ENCODE measurements at regions not wholly inside any gene's neighbourhood (a gene's known extent, or its start where the extent isn't known, plus 50 kb on each side); places are given as distances from the start of the nearest gene placed in this dataset.

DNA sequence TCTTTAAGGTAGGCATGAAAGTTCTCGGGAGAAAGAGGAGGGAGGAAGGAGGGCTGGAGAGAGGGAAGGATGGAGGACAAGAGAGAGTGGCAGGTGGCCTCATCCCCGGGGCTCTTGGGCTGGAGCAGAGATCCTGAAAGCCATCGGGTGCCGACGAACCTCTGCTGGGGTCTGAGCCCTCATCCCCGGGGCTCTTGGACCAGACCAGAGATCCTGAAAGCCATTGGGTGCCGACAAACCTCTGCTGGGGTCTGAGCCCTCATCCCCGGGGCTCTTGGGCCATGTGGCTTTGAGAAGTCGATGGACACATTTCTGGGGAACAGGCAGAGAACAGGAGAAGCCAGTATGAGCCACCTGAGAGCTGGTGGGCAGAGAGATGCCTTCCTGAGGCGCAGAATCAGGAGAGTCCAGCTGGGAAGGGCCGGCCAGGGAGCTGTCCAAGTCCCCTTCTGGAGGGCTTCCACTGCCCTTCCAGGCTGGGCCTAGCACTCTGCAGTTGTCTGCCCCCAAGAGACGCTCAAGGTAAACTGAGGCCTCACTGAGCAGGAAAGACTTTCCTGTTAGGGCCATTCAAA lies 1398.1 kb downstream of the BRD1 start:
- H3K4me3 ChIP-seq (ENCODE audit: control extremely low read depth in 1 of 5, extremely low read depth in 1 of 5, insufficient read depth in 1 of 5, low read depth in 2 of 5, low read length in 4 of 5): no peak overlapping the region
- H3K27me3 Mint-ChIP-seq: peaks cover 23% of the 10 kb centered on the region
- no peak overlapping the region for H3K27ac ChIP-seq (ENCODE audit: low read length in 2 of 2)
- CTCF ChIA-PET: no interaction called here
- H3K27me3 ChIP-seq (replicated peaks in 1 of 4; ENCODE audit: control extremely low read depth in 1 of 4, control insufficient read depth in 3 of 4, insufficient read depth in 4 of 4, low read length in 3 of 4): peaks cover 0 to 2% (median 0%) of the 10 kb centered on the region in 4 experiments
- H3K4me3 Mint-ChIP-seq: no peak overlapping the region
- H3K9me3 ChIP-seq (ENCODE audit: control extremely low read depth in 1 of 3, control insufficient read depth in 2 of 3, insufficient read depth in 1 of 3, low read length in 2 of 3): peaks cover 0 to 6% (median 0%) of the 10 kb centered on the region in 3 donors
- no peak overlapping the region for H3K4me2 ChIP-seq (replicated peaks; ENCODE audit: low read depth, low read length, poor library complexity, severe bottlenecking)
- no peaks in the 10 kb centered on the region for H3K36me3 ChIP-seq (replicated peaks in 1 of 2; ENCODE audit: control extremely low read depth in 1 of 2, control insufficient read depth in 1 of 2, extremely low read depth in 1 of 2, insufficient read depth in 2 of 2, low read length in 1 of 2)
- no peaks in the 10 kb centered on the region for H3K9me3 Mint-ChIP-seq (ENCODE audit: insufficient read depth)
- H2AFZ ChIP-seq (ENCODE audit: insufficient read depth, low read depth, low read length, poor library complexity, severe bottlenecking): no peak overlapping the region
- DNase-seq (no peak), ATAC-seq (ENCODE audit: low read depth) (no peak)
- H3K4me1 Mint-ChIP-seq: no peaks in the 10 kb centered on the region
- POLR2A ChIA-PET: no interaction called here
- no peak overlapping the region for H3K27ac Mint-ChIP-seq
- H3K79me2 ChIP-seq (ENCODE audit: control insufficient read depth, insufficient read depth, low read length): no peaks in the 10 kb centered on the region
- H3K9ac ChIP-seq (ENCODE audit: low read length): no peak overlapping the region
- TF ChIP-seq EZH2 (IDR thresholded peaks at IDR 0.05; ENCODE audit: borderline replicate concordance, insufficient read depth, low read depth, low read length, poor library complexity, severe bottlenecking): no peak
- TF ChIP-seq, protein P1, sequence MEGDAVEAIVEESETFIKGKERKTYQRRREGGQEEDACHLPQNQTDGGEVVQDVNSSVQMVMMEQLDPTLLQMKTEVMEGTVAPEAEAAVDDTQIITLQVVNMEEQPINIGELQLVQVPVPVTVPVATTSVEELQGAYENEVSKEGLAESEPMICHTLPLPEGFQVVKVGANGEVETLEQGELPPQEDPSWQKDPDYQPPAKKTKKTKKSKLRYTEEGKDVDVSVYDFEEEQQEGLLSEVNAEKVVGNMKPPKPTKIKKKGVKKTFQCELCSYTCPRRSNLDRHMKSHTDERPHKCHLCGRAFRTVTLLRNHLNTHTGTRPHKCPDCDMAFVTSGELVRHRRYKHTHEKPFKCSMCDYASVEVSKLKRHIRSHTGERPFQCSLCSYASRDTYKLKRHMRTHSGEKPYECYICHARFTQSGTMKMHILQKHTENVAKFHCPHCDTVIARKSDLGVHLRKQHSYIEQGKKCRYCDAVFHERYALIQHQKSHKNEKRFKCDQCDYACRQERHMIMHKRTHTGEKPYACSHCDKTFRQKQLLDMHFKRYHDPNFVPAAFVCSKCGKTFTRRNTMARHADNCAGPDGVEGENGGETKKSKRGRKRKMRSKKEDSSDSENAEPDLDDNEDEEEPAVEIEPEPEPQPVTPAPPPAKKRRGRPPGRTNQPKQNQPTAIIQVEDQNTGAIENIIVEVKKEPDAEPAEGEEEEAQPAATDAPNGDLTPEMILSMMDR (IDR thresholded peaks at IDR 0.05): no peak
- 80% methylated on average over 12 of the region's 12 CpGs for WGBS (ENCODE audit: insufficient coverage)
- no peaks in the 10 kb centered on the region for H4K20me1 ChIP-seq (ENCODE audit: control insufficient read depth, insufficient read depth, low read length, poor library complexity, severe bottlenecking)
- H3K4me1 ChIP-seq (ENCODE audit: control insufficient read depth in 2 of 2, insufficient read depth in 2 of 2, low read length in 2 of 2): no peaks in the 10 kb centered on the region
- intact Hi-C loops (cut with micrococcal nuclease): no loop called here

GRCh38 chr22:48428631-48429371 lies 1398.9 kb downstream of the BRD1 start:
- Mint-ChIP-seq H3K9me3 (ENCODE audit: insufficient read depth) (no peaks in the 10 kb centered on the region), H3K4me3 (no peak overlapping the region), H3K4me1 (no peaks in the 10 kb centered on the region), H3K27ac (no peak overlapping the region), H3K27me3 (peaks cover 25% of the 10 kb centered on the region)
- H3K27me3 ChIP-seq (replicated peaks in 1 of 4; ENCODE audit: control extremely low read depth in 1 of 4, control insufficient read depth in 3 of 4, insufficient read depth in 4 of 4, low read length in 3 of 4): no peaks in the 10 kb centered on the region
- no peak overlapping the region for H3K9ac ChIP-seq (ENCODE audit: low read length)
- H2AFZ ChIP-seq (ENCODE audit: insufficient read depth, low read depth, low read length, poor library complexity, severe bottlenecking): no peak overlapping the region
- intact Hi-C loops (cut with micrococcal nuclease): no loop called here
- CTCF ChIA-PET: no interaction called here
- H3K9me3 ChIP-seq (ENCODE audit: control extremely low read depth in 1 of 3, control insufficient read depth in 2 of 3, insufficient read depth in 1 of 3, low read length in 2 of 3): peaks cover 0 to 6% (median 0%) of the 10 kb centered on the region in 3 donors
- no peak overlapping the region for H3K4me2 ChIP-seq (replicated peaks; ENCODE audit: low read depth, low read length, poor library complexity, severe bottlenecking)
- TF ChIP-seq EZH2 (IDR thresholded peaks at IDR 0.05; ENCODE audit: borderline replicate concordance, insufficient read depth, low read depth, low read length, poor library complexity, severe bottlenecking): no peak
- TF ChIP-seq, protein P1 (IDR thresholded peaks at IDR 0.05): no peak
- DNase-seq (no peak), ATAC-seq (ENCODE audit: low read depth) (no peak)
- no peaks in the 10 kb centered on the region for H4K20me1 ChIP-seq (ENCODE audit: control insufficient read depth, insufficient read depth, low read length, poor library complexity, severe bottlenecking)
- POLR2A ChIA-PET: no interaction called here
- no peak overlapping the region for H3K4me3 ChIP-seq (ENCODE audit: control extremely low read depth in 1 of 5, extremely low read depth in 1 of 5, insufficient read depth in 1 of 5, low read depth in 2 of 5, low read length in 4 of 5)
- H3K36me3 ChIP-seq (replicated peaks in 1 of 2; ENCODE audit: control extremely low read depth in 1 of 2, control insufficient read depth in 1 of 2, extremely low read depth in 1 of 2, insufficient read depth in 2 of 2, low read length in 1 of 2): no peaks in the 10 kb centered on the region
- no peaks in the 10 kb centered on the region for H3K4me1 ChIP-seq (ENCODE audit: control insufficient read depth in 2 of 2, insufficient read depth in 2 of 2, low read length in 2 of 2)
- WGBS (ENCODE audit: insufficient coverage): 77% methylated on average over 15 of the region's 18 CpGs
- no peak overlapping the region for H3K27ac ChIP-seq (ENCODE audit: low read length in 2 of 2)
- no peaks in the 10 kb centered on the region for H3K79me2 ChIP-seq (ENCODE audit: control insufficient read depth, insufficient read depth, low read length)
